ENCODE measurements at regions not wholly inside any gene's neighbourhood (a gene's known extent, or its start where the extent isn't known, plus 50 kb on each side); places are given as distances from the start of the nearest gene placed in this dataset.

DNA sequence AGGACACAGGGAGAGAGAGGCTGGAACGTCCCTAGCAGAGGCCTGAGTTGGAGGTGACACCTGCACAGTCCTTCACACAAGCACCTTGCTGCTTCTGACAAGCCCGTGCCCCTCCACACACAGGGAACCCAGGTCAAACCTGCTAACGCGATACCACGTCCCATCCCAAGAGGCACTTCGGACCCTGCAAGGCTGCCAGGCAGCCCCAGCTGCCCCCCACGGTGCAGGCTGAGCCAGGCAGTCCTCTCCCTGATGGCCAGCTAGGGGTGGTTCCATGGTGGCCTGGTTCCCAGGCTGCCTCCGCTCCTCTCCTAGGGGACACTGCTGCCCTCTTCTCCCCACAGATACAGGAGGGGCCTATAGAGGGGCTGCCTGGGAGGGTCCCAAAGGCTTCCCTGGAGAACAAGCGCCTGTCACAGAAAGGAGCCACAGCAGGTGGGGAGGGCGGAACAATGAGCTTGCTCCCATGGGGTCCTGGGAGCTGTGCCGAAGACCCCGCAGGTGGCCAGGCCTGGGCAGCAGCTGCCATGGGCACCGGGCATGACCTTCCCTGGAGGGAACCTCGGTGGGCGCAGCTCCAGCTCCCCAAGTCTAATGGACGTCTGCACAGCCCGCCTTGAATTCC lies 434.2 kb upstream of the MYT1L start:
- no peak for DNase-seq (ENCODE audit: low read depth)

DNA sequence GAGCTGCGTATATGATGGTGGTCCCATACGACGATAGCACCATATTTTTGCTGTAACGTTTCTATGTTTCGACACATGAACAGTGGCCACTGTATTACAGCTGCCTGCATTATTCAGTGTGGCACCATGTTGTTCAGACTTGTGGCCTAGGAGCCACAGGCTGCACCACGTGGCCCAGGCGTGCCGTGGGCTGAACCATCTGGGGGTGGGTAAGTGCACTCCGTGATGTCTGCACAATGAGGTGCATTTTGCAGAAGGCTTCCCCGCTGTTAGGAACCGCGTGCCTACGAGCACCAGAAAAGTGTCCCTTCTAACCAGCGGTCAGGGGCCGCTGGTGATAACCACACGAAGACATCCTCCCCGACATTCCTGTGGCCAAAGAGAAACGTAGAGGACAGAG lies 433.7 kb upstream of the MYT1L start:
- DNase-seq (ENCODE audit: low read depth), result no peak

DNA sequence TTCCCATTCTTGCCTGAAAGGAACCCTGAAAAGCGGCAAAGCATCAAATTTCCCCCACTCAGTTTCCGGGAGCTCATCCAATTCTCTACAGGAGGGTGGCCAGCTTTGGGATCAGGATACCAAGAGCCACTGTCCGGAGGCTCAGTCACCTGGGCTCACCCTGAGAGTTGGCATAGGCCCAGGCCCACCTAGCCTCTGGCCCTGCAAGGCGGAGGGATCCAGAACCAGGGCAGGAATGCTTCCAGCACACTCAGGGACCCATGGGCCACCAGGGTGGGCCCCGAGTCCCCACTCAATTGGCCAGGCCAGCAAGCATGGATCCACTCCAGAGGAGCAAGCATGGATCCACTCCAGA lies 432.9 kb upstream of the MYT1L start:
- DNase-seq (ENCODE audit: low read depth), result no peak

DNA sequence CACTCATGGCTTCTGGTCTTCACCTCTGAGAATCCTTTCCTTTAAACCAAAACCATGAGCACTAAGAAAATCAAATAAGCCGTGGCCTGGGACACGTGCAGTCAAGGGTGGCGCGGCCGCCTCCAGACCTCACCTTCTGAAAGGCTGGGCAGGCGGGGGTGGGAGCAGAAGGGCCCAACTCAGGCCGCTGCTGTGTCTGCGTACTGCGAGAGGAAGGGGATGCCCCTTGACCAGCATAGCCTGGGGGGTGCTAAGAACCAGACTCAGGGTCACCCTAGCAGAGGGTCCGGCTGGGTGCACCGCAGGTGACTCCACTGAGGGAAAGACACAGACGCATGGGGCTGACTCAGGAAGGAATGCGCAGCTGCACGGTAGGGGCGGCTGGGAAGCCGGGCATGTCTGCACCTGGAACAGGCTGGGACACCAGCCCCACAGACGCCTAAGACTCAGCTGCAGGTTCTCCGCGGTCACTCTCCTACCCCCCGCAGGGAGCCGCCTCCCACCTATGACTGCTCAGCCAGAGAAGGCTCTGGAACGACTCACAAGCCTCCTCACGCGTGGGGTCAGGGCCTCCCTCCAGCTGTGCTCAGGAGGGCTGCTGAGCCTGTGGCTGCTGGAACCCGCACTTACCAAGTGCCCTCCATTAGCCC lies 432.4 kb upstream of the MYT1L start:
- no peak for DNase-seq (ENCODE audit: low read depth)

DNA sequence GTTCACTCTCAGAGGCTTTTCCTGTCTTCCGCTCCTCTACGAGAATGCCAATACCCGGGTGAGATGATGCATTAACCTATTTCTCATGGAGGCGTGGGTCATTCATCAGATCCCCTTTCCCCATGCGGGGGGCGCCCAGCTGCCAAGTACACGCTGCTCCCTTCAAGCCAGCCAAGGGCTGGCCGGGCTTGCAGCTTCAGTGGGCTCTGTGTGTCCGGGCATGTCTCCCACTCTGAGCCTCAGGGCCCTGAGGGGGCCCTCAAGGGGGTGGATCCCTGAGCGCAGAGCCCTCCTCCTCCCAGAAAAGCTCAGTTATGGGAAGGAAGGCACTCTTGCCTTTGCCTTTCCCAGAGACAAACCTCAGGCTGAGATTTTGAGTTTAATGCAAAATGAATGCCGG lies 431.8 kb upstream of the MYT1L start:
- no peak for DNase-seq (ENCODE audit: low read depth)

DNA sequence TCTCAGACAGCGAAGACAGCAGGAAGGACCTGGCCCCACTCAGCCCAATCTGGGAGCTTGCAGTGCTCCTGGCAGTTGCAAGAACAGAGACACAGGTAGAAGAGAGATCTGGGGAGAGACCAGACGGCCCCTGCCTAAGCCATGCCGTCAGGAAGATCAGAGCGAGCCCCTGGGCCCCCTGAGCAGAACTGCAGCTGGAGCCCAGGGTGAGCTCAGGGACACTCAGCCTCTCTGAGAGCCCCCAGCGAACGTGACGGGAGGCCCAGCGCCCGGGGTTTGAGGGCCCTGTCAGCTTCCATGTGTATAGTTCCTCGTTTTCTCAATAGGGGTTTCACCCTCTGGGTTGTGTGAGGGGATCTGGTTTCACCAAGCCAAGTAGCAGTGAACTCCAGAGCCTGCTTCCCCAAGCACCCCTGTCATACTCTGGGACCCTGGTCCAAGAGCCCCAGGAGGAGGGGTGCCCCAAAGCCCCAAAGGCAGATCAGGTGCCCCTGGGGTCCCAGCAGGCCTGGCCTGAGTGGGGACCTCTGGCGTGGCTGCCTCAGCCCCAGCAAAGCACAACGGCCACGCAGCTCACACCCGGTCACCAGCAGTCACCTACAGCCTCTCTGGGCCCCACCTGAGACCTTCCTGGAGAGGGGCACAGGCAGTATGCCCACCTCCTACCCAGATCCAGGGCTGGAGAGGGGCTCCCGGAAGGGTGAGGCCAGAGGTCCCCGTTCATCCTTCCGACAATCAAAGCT lies 431.3 kb upstream of the MYT1L start:
- DNase-seq (ENCODE audit: low read depth), result no peak

DNA sequence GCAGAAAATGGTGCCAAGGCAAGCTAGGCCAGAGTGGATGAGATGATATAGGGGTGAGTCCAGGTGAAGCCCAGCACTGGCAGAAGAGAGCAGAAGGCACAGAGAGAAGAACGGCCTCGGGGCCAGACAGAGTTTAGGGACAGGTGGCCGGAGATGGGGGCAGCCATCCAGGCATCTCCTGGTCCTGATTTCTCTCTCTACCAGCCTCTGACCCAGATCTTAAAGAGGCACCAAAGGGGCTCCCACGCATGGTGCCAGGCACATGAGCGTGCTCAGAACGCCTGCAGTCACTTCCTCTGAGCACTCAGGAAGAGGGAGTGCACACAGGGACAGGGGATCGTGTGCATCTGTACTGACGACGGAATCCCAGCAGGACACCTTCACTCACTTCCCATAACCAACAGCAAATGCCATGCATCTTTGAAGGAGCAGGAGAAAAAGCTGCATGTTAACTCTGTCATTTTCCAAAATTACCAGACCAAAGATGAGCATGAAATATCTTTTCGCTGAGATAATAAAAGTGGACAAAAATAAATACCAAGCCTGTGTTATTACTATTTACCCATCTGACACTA lies 427.8 kb upstream of the MYT1L start:
- DNase-seq (ENCODE audit: low read depth), result no peak

DNA sequence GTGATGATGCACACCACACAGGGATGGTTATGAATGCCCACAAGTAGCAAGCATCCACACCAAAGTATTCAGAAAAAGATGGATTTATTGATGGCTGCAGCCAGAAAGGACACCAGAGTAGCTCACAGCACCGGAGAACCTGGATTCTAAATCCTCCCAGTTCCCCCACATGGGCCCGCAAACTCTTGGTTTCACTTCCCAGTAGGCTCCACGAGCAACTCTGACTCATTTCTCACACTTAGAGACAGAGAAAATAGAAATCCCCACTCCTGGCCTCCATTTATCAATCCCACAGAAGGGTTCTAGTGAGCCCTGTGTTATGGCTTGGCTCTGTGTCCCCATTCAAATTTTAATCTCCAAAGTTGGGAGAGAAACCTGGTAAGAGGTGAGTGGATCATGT lies 426.7 kb upstream of the MYT1L start:
- DNase-seq (ENCODE audit: low read depth), result no peak

DNA sequence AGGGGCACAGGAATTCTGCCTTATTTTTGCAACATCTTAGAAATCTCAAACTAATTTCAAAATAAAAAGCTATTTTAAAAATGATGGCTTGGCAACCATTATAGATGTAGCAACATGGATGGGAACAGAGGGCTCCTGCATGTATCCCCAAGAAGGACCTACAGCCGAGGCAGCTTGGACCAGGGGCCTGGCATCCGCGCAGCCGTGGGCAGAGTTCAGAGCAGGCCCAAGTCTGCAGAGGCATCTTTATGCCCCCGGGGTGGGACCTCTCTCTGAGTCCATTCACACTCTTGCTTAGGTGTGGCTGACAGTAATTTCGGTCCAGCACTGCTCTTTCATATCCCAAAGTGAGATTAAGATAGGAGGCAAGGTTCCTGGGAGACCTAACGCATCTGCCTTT lies 425.8 kb upstream of the MYT1L start:
- DNase-seq (ENCODE audit: low read depth), result no peak

DNA sequence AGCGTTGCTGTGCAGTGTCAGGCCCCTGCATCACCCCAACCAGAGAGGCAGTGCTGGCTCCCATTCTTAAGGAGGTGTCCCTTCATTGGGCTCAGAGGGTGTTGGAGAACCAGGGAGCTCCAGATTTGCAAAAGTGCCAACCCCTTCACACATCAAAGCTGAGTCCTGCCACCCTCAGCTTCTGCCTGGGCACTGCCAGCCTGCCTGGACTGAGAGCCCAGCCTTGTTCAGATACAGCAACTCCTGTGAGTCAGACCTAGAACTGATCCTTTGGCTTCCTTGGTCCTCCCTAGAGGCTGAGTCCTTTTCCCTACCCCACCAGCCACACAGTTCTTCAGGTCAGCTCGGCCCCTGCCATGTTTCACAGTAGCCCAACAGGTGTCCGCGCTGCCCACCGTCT lies 424.9 kb upstream of the MYT1L start:
- DNase-seq (ENCODE audit: low read depth), result no peak

DNA sequence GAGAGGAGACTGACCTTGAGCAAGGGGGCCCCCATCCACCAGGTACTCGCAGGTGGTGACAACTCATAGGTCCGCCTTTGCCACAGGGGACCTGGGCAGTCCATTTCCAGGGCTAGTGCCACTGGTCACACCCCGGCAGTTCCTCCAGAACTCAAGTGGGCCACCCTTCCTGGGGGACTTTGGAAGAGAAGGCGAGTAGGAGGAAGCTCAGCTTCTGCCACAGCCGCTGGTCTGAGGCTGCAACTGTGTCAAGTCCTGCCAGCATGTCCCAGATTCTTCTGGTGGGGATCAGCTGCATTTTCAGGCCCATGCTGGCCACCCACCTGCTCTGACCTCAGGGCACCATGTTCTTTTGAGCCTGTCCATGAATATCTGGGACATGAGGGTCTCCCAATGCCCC lies 423.9 kb upstream of the MYT1L start:
- no peak for DNase-seq (ENCODE audit: low read depth)

DNA sequence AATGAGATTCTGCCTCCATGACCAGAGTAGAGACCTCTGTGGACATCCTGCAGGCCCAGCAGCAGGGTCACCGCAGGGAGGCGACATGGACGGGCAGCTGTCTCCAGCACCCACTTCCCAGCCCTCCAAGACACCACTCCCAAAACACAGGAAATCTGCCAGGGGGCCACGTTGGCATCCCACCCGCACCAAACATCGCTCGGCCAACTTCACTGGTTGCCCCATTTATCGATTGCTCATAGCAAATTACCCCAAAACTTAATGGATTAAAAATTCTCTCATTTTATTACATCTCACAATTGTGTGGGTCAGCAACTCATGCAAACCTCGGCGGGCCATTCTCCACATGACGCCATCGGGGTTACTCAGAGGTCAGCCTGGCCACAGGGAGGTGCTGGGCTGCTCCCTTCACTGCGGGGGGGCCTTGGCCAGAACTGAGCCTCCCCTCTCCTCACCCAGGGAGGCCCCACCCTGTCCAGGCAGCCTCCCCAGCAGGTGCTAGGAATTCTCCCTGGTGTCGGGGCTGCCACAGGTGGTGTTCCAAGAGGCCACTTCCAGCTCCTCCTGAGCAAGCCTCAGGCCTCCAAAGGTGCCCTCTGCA lies 420.7 kb upstream of the MYT1L start:
- no peak for DNase-seq (ENCODE audit: low read depth)

DNA sequence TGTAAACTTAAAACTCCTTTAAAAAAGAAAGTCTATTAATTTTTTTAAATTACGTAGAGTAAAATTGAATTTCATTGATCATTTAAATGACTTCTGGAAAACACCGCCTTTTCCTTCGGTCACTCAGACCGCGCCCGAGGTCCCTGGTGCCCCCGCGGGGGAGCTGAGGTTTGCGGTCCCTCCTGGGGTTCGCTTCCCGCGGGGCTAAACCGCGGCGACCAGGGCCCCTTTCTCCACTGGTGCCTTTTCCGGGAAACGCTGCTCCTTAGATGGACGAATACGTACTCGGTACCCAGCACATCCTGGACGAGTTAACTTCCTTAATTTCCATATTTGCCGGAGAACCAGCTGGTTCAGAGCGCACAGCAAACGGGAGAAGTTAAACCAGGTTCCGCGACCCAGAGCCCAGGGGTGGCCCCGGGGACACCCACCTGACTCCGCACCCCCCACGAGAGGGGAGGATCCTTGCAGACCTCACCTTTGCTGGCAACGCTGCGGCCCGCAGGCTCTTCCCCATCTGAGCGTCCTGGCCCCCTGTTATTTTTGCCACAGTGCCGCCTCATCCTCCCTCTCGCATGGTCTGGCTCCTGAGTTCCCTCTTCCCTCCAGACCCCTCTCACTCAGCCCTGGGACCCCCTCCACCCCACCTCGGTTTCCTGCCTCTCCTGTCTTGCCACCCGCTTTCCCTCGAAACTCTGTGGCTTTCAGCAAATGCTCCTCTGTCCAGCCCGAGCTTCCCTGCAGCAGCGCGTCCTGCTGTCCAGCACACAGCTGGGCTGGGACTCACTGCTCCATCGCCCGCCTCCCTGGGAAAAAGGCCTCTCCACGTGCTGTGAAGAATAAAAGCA lies 420.0 kb upstream of the MYT1L start:
- DNase-seq (ENCODE audit: low read depth), result no peak

DNA sequence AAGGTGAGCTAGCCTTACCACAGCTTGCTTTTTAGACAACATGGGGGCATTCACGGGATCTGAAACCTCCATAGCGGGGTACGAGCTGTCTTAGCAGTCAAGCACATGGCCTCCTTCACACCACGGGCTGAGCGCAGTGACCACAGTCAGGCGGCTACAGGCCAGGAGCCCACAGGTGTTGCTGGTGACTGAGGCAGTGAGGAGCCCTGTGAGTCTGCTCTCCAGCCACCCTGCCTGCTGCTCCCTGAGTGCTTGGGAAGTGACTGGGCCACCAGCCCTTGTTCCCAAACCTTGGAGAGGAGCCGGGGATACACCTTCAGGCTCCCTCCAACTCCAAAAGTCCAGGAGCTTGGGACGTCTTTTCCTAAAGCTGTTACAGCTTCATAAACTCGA lies 418.1 kb upstream of the MYT1L start:
- DNase-seq (ENCODE audit: low read depth), result no peak

DNA sequence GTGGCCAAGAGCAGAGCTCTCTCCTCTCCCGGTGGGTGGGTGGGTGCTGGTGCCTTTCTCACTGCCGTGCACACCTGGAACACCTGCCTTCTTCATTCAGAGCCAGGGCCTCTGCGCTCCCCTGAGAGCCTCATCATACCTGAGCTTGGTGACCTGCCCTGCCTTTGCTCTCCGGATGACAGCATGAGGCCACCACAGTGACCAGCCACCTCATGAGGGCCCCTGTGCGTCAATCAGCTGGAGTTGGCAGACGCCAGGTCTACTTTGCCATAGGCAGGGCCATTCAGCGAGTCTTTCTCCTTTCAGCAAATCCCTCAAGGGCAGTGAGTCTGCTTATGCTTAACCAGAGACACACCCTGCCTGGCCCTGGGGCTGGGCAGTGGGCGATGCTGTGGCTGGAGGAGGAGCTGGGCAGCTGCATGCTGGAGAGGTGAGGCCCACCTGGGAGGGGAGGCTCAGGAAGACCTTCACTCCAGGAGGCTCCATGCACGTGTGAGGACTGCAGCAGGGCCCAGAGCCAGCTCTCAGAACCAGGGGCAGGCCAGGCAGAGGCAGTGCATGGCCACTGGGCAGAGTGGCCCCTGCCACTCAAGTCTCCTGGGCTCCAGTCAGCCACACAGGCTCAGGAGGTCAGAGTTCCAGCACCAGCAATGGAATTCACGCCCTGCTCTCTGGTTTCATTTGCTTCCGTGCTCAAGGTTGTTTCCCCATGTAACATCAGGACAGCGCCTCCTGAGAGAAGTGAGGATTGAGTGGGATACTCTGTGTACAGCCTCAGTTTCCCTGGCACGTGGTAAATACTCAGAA lies 417.5 kb upstream of the MYT1L start:
- no peak for DNase-seq (ENCODE audit: low read depth)

DNA sequence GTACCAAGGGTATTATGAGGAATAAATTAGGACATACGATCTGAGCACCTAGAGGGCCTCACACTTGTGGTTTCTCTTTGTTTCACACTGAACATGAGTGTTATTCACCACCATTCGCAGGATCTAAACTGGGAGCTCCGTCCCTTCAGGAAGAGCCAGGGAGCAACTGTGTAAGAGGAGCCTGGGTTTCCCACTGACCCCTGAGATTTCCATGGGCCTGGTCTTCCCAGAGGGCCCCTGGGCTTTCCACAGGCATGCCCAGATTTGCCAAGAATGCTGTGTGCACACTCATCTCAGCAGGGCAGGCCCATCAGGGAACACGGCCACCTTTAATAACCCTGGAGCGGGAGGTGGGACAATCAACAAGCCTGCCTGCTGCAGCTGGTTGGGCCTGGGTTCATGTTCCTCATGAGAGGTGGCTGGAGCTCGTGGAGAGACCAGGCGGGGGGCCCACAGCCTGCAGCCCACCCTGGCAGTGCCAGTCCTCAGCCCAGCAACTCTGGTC lies 416.8 kb upstream of the MYT1L start:
- DNase-seq (ENCODE audit: low read depth), result no peak

DNA sequence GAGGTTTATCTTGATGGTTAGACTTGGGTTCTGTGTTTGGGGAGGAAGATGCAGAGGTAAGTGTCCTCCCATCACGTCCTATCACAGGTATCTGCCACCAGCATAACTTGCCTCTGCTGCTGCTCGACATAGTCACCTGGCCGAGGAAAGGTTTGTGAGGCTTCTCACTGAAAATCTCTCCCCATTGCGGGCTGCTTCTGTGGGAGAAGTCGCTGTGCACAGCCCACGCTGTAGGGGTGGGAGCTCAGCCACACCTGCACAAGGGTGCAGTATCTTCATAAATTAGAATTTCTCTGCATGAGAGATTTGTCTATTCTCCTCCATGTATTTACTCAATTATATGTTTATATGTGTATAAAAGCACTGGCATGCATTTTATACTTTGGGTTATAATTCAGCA lies 415.7 kb upstream of the MYT1L start:
- DNase-seq (ENCODE audit: low read depth), result no peak

DNA sequence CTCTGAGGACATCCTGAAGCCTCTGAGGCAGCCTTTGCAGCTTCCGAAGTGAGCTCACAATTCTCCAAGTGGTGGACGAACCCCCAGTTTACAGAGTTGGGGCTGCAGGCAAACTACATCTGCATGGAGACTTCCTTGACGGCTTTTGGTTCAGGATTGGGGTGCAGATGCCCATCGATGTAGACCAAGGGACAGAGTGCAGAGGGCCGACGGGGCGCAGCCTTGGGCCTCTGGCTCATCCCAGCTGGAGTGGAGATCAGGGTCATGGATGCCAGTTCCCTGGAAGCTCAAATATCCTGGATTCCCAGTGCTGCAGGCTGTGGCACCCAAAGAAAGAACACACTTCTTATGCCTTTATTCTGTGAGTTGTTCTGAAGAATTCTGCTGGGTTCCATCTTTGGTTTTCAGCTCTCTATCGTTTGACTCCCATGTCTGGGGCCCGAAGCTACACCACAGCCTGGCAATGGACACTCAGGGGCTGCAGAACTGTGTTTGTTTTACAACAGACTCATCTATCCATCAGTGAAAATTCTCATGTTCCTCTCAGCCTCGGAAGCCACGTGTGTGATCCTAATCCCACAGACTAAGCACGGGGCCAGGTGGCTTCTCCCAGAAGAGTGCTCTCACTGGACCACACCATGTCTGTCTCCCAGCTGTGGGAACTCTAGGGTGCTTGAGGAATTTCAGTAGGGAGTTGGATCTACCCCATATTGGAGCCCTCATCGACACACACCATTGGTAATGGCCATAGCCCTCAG lies 414.1 kb upstream of the MYT1L start:
- no peak for DNase-seq (ENCODE audit: low read depth)

DNA sequence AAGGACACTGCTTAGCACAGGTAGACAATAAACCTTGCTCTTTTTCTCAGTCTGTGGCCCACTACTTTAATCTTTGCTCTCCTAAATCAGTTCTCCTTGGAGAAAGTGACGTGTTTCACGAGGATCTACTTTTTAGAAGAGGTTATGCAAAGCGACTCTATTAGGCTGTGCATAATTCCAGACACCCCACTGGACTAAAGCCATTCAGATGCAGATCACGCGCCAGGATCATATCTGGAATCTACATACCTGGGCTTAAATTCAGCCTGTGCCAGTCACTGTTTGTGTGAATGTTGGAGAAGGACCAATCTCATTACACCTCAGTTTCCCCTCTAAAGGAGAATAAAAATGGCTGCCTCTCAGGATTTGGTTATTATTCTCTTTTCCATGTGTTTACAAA lies 413.0 kb upstream of the MYT1L start:
- no peak for DNase-seq (ENCODE audit: low read depth)

DNA sequence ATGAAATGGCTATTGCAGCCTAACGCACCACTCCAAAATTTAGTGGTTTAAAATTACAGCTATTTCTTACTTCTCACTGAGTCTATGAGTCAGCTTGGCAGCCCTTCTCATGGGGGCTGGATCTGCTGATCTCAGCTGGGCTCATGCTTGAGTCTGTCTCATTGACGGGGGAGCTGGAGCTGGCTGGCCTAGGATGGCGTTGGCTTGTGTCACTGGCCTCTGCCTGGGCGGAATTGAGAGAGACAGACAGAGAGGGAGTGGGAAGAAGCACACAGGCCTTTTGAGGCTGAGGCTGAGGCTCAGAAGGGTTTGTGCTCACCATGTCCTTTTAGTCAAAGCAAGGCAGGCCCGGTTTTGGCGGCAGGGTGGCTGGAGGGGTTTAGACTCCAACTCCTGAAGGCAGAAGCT lies 412.1 kb upstream of the MYT1L start:
- no peak for DNase-seq (ENCODE audit: low read depth)
